Liver (tissue), 9 donors: ENCODE measurements at regions not wholly inside any gene's neighbourhood (a gene's known extent, or its start where the extent isn't known, plus 50 kb on each side); places are given as distances from the start of the nearest gene placed in this dataset. TPM values are rescaled to one million over a fixed set of nuclear protein-coding genes. Genes with fewer than 3 reads are reported as not detected.

Experiments used
- DNase-seq: peaks from one replicate; pipeline ENCODE4 v3.0.0-alpha.2; 2017; ENCODE audit warnings: low spot score
- H3K27ac ChIP-seq, 2 donors: one replicate each; pipeline ENCODE4 v1.7.0; 2013; ENCODE audit warnings: inconsistent platforms in 2 of 2, low read length in 2 of 2, control low read depth in 1 of 2, low read depth in 1 of 2, mild to moderate bottlenecking in 1 of 2
- H3K27me3 ChIP-seq, 4 donors: one replicate each; pipeline versions ENCODE4 v1.6.1 to v1.7.0; 2013; ENCODE audit warnings: low read length in 3 of 4, inconsistent platforms in 1 of 4, mild to moderate bottlenecking in 1 of 4, moderate library complexity in 1 of 4; ENCODE audit not compliant: control insufficient read depth in 4 of 4, insufficient read depth in 4 of 4
- H3K36me3 ChIP-seq, 4 donors: one replicate each; pipeline versions ENCODE4 v1.6.1 to v1.7.0; 2013; ENCODE audit warnings: low read length in 3 of 4, mild to moderate bottlenecking in 3 of 4, low read depth in 1 of 4, moderate library complexity in 1 of 4; ENCODE audit not compliant: control insufficient read depth in 4 of 4, insufficient read depth in 3 of 4
- H3K4me1 ChIP-seq, 4 donors: one replicate each; pipeline versions ENCODE4 v1.6.1 to v1.7.0; 2013; ENCODE audit warnings: low read length in 3 of 4, mild to moderate bottlenecking in 3 of 4, moderate library complexity in 1 of 4; ENCODE audit not compliant: control insufficient read depth in 4 of 4, insufficient read depth in 4 of 4
- H3K4me3 ChIP-seq, 3 donors: one replicate each; pipeline versions ENCODE4 v1.6.1 to v1.7.0; 2013; ENCODE audit warnings: low read length in 3 of 3, control low read depth in 1 of 3, low read depth in 1 of 3, mild to moderate bottlenecking in 1 of 3
- H3K9ac ChIP-seq, 2 donors: one replicate each; pipeline ENCODE4 v1.7.0; 2013; ENCODE audit warnings: low read length in 2 of 2, mild to moderate bottlenecking in 2 of 2, moderate library complexity in 2 of 2, control low read depth in 1 of 2, low read depth in 1 of 2
- H3K9me3 ChIP-seq, 4 donors: one replicate each; pipeline versions ENCODE4 v1.6.1 to v1.7.0; 2013; ENCODE audit warnings: low read length in 3 of 4; ENCODE audit not compliant: control insufficient read depth in 4 of 4
- FOXA2 ChIP-seq: IDR thresholded peaks from 2 replicates; pipeline ENCODE4 v1.6.1; 2016; ENCODE audit warnings: antibody characterized with exemption
- GABPA ChIP-seq, 2 donors: IDR thresholded peaks in 1 of 2; conservative IDR thresholded peaks in 1 of 2; 2 replicates each; pipeline ENCODE4 v1.6.1; 2016; ENCODE audit warnings: antibody characterized with exemption in 2 of 2, mild to moderate bottlenecking in 1 of 2, moderate library complexity in 1 of 2
- HNF4A ChIP-seq, 2 donors: conservative IDR thresholded peaks; 2 replicates each; pipeline ENCODE4 v1.6.1; 2016; ENCODE audit warnings: antibody characterized with exemption in 2 of 2, mild to moderate bottlenecking in 2 of 2
- HNF4G ChIP-seq: IDR thresholded peaks from 2 replicates; pipeline ENCODE4 v1.6.1; 2016; ENCODE audit warnings: antibody characterized with exemption
- NR2F2 ChIP-seq: IDR thresholded peaks from 2 replicates; pipeline ENCODE4 v1.6.1; 2016; ENCODE audit warnings: antibody characterized with exemption
- RXRA ChIP-seq, 2 donors: IDR thresholded peaks; 2 replicates each; pipeline ENCODE4 v1.6.1; 2017 to 2018; ENCODE audit warnings: antibody characterized with exemption in 2 of 2, mild to moderate bottlenecking in 1 of 2
- YY1 ChIP-seq: IDR thresholded peaks from 2 replicates; pipeline ENCODE4 v1.6.1; 2016; ENCODE audit warnings: antibody characterized with exemption, mild to moderate bottlenecking
- WGBS: extraction: QIAGEN DNeasy Blood & Tissue Kit; methylation state at CpG from one replicate; pipeline ENCODE4 v1.1.7; 2013; 5-methylcytosine and 5-hydroxymethylcytosine counted together
- small RNA-seq: library from RNA; depleted of rRNA; stranded (forward); fragments of <200 nt; gene quantifications from one replicate; pipeline ENCODE3, GENCODE V24; 2014
- TF ChIP-seq, protein P1 (sequence below): IDR thresholded peaks from 2 replicates; pipeline ENCODE4 v1.6.1; 2016; ENCODE audit warnings: antibody characterized with exemption
- TF ChIP-seq, protein P2 (sequence below): fragments of 150-350 bp; IDR thresholded peaks from 2 replicates; pipeline ENCODE4 v1.5.1; 2017; ENCODE audit warnings: improper control_type of control experiment, low read depth, low read length; ENCODE audit not compliant: missing input control
- donor health status: healthy.
- donor health status: healthy.
- donor health status: healthy.
- donor health status: healthy.
- donor health status: healthy.

DNA sequence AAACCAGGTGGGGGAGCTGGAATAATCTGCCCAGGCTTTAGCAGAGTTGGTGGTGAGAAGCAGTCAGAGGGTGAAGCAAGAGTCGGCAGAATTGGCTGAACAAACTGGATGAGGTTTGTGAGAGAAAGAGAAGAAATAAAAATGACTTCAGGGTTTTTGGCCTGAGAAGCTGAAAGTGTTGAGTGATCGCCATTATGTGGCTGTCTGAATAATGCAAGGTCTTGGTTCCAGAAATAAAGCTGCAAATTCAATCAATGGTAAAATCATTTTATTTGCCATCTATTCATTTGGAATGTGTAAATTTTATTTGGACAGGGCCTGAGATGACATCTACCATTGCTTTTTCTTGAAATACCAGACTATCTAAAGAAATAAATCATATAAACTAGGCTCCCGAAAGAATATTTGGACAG lies 50.4 kb upstream of the DAB2 start:
- DNase-seq = no peak
- no peaks in the 10 kb centered on the region for H3K27me3 ChIP-seq
- no peaks in the 10 kb centered on the region for H3K36me3 ChIP-seq
- H3K4me3 ChIP-seq = no peak overlapping the region
- no peaks in the 10 kb centered on the region for H3K4me1 ChIP-seq
- no peak overlapping the region for H3K27ac ChIP-seq
- no peaks in the 10 kb centered on the region for H3K9me3 ChIP-seq
- 94% methylated on average over 3 of the region's 3 CpGs for WGBS
- TF ChIP-seq, protein P1, sequence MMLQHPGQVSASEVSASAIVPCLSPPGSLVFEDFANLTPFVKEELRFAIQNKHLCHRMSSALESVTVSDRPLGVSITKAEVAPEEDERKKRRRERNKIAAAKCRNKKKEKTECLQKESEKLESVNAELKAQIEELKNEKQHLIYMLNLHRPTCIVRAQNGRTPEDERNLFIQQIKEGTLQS = no peak
- TF ChIP-seq, protein P2, sequence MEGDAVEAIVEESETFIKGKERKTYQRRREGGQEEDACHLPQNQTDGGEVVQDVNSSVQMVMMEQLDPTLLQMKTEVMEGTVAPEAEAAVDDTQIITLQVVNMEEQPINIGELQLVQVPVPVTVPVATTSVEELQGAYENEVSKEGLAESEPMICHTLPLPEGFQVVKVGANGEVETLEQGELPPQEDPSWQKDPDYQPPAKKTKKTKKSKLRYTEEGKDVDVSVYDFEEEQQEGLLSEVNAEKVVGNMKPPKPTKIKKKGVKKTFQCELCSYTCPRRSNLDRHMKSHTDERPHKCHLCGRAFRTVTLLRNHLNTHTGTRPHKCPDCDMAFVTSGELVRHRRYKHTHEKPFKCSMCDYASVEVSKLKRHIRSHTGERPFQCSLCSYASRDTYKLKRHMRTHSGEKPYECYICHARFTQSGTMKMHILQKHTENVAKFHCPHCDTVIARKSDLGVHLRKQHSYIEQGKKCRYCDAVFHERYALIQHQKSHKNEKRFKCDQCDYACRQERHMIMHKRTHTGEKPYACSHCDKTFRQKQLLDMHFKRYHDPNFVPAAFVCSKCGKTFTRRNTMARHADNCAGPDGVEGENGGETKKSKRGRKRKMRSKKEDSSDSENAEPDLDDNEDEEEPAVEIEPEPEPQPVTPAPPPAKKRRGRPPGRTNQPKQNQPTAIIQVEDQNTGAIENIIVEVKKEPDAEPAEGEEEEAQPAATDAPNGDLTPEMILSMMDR = no peak
- TF ChIP-seq HNF4G (no peak), NR2F2 (no peak), GABPA (IDR thresholded peaks at IDR 0.05 in 1 of 2, conservative IDR thresholded peaks at IDR 0.05 in 1 of 2) (no peak), HNF4A (conservative IDR thresholded peaks at IDR 0.05) (no peak), FOXA2 (no peak), YY1 (no peak), RXRA (IDR thresholded peaks at IDR 0.05) (no peak)
- no peak overlapping the region for H3K9ac ChIP-seq

Small RNAs in the stretch of these regions (small RNA-seq; reads per million reads assigned to genes)
- not detected for gene RNU1-150P
